ENCODE measurements at regions not wholly inside any gene's neighbourhood (a gene's known extent, or its start where the extent isn't known, plus 50 kb on each side); places are given as distances from the start of the nearest gene placed in this dataset.
A peak's percentile ranks its signal among the peaks of the same experiment; 100 is the strongest.

DNA sequence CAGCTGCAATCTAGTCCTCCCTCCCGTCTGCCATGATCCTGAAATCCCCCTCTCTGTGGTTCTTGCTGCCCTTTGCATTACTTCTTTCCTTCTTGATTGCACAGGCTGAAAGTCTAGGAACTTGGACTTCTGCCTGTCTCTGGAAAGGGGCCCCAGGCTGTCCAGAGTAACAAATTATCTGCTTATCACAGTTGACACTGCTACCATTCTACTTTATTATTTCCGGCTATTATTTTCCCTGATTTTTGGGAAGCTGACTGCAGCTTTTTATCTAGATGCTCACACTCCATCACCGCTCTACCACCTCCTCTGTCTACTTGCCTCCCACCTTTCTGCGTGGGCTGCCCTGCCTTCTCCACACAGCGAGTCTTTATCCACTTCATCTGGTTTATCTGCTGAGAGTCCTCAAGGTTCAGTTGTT, 202.1 kb upstream of the PLXNA2 start:
- no peaks in the 10 kb centered on the region for H4K20me1 ChIP-seq (replicated peaks; ENCODE audit: insufficient read depth)
- H3K36me3 Mint-ChIP-seq (ENCODE audit: low read depth) = peaks cover 6% of the 10 kb centered on the region; the same call in 2 of the 3 replicates

DNA sequence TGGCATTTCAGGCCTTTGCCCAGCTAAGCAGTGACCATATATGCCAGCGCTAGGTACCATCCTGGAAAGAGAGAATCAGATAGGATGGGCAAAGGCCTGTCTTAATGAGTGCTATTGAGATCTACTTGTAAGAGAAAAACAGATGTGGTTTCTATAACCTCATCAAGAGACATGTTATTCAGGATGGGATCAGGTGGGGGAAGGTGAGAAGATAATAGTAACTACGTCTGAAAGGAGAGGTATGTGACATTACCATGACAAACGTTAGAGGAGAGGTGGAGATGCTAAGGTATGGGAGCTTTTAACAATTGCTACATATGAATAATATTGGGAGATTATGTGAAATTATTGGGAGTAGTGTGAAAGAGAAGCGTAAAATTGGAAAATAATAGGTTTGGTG, 204.2 kb upstream of the PLXNA2 start:
- H4K20me1 ChIP-seq (replicated peaks; ENCODE audit: insufficient read depth) = no peaks in the 10 kb centered on the region
- peaks cover 6% of the 10 kb centered on the region; the same call in 2 of the 3 replicates for H3K36me3 Mint-ChIP-seq (ENCODE audit: low read depth)
- no peaks in the 10 kb centered on the region for H3K27me3 ChIP-seq (ENCODE audit: insufficient read depth)
- no peak overlapping the region for H3K4me2 ChIP-seq
- DNase-seq (ENCODE audit: low spot score) (peak; percentile 30), ATAC-seq (peak; percentile 57)
- H3K9me3 Mint-ChIP-seq = peaks cover 11% of the 10 kb centered on the region
- H3K9me2 ChIP-seq (ENCODE audit: insufficient read depth) = 0 out of 2 replicates have a peak, but pooled peaks cover 3% of the 10 kb centered on the region
- H3K4me3 Mint-ChIP-seq = no peak overlapping the region
- H3F3A ChIP-seq (replicated peaks; ENCODE audit: low read depth) = no peaks in the 10 kb centered on the region
- H3K27me3 Mint-ChIP-seq (ENCODE audit: insufficient read depth, low read depth, poor library complexity) = peaks cover 3% of the 10 kb centered on the region
- peaks cover 15% of the 10 kb centered on the region for H3K4me1 Mint-ChIP-seq
- no peak overlapping the region for H3K4me3 ChIP-seq
- H3K4me1 ChIP-seq (ENCODE audit: insufficient read depth) = peaks cover 10% of the 10 kb centered on the region; the same call in 1 of the 2 replicates
- no peaks in the 10 kb centered on the region for H3K79me2 ChIP-seq (replicated peaks; ENCODE audit: insufficient read depth)
- no peaks in the 10 kb centered on the region for H3K36me3 ChIP-seq (ENCODE audit: insufficient read depth)
- no peak overlapping the region for H3K27ac ChIP-seq (ENCODE audit: low read depth)
- H2AFZ ChIP-seq = no peak overlapping the region
- no peak overlapping the region for H3K27ac Mint-ChIP-seq
- TF ChIP-seq POLR2AphosphoS5 (IDR thresholded peaks at IDR 0.05; ENCODE audit: low read depth) (no peak), STAT1 (IDR thresholded peaks at IDR 0.05; ENCODE audit: unreplicated experiment) (no peak), JUNB (IDR thresholded peaks at IDR 0.05; ENCODE audit: unreplicated experiment) (no peak), EZH2 (IDR thresholded peaks at IDR 0.05; ENCODE audit: low read depth, unreplicated experiment) (no peak), ZNF114 (CRISPR knock-in tag; IDR thresholded peaks at IDR 0.05) (no peak), ZNF331 (CRISPR knock-in tag; IDR thresholded peaks at IDR 0.05; ENCODE audit: low read depth) (no peak), CREB1 (CRISPR knock-in tag; IDR thresholded peaks at IDR 0.05; ENCODE audit: low read depth) (no peak)
- TF ChIP-seq, protein P1, sequence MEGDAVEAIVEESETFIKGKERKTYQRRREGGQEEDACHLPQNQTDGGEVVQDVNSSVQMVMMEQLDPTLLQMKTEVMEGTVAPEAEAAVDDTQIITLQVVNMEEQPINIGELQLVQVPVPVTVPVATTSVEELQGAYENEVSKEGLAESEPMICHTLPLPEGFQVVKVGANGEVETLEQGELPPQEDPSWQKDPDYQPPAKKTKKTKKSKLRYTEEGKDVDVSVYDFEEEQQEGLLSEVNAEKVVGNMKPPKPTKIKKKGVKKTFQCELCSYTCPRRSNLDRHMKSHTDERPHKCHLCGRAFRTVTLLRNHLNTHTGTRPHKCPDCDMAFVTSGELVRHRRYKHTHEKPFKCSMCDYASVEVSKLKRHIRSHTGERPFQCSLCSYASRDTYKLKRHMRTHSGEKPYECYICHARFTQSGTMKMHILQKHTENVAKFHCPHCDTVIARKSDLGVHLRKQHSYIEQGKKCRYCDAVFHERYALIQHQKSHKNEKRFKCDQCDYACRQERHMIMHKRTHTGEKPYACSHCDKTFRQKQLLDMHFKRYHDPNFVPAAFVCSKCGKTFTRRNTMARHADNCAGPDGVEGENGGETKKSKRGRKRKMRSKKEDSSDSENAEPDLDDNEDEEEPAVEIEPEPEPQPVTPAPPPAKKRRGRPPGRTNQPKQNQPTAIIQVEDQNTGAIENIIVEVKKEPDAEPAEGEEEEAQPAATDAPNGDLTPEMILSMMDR (conservative IDR thresholded peaks at IDR 0.05; ENCODE audit: low read depth in 2 of 2) = no peak
- TF ChIP-seq, protein P2, sequence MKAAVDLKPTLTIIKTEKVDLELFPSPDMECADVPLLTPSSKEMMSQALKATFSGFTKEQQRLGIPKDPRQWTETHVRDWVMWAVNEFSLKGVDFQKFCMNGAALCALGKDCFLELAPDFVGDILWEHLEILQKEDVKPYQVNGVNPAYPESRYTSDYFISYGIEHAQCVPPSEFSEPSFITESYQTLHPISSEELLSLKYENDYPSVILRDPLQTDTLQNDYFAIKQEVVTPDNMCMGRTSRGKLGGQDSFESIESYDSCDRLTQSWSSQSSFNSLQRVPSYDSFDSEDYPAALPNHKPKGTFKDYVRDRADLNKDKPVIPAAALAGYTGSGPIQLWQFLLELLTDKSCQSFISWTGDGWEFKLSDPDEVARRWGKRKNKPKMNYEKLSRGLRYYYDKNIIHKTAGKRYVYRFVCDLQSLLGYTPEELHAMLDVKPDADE (IDR thresholded peaks at IDR 0.05) = no peak
- TF ChIP-seq, protein P3, sequence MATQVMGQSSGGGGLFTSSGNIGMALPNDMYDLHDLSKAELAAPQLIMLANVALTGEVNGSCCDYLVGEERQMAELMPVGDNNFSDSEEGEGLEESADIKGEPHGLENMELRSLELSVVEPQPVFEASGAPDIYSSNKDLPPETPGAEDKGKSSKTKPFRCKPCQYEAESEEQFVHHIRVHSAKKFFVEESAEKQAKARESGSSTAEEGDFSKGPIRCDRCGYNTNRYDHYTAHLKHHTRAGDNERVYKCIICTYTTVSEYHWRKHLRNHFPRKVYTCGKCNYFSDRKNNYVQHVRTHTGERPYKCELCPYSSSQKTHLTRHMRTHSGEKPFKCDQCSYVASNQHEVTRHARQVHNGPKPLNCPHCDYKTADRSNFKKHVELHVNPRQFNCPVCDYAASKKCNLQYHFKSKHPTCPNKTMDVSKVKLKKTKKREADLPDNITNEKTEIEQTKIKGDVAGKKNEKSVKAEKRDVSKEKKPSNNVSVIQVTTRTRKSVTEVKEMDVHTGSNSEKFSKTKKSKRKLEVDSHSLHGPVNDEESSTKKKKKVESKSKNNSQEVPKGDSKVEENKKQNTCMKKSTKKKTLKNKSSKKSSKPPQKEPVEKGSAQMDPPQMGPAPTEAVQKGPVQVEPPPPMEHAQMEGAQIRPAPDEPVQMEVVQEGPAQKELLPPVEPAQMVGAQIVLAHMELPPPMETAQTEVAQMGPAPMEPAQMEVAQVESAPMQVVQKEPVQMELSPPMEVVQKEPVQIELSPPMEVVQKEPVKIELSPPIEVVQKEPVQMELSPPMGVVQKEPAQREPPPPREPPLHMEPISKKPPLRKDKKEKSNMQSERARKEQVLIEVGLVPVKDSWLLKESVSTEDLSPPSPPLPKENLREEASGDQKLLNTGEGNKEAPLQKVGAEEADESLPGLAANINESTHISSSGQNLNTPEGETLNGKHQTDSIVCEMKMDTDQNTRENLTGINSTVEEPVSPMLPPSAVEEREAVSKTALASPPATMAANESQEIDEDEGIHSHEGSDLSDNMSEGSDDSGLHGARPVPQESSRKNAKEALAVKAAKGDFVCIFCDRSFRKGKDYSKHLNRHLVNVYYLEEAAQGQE (IDR thresholded peaks at IDR 0.05; ENCODE audit: unreplicated experiment) = no peak

More for the DNA sequence above, 202.1 kb upstream of the PLXNA2 start:
- DNase-seq (ENCODE audit: low spot score) (no peak), ATAC-seq (no peak)
- H3K9me3 Mint-ChIP-seq = peaks cover 22% of the 10 kb centered on the region
- peak overlapping the region; percentile 57; the same call in 1 of the 2 replicates for H3K27ac Mint-ChIP-seq
- no peaks in the 10 kb centered on the region for H3K79me2 ChIP-seq (replicated peaks; ENCODE audit: insufficient read depth)
- H2AFZ ChIP-seq = peak overlapping the region; percentile 85
- no peaks in the 10 kb centered on the region for H3K36me3 ChIP-seq (ENCODE audit: insufficient read depth)
- TF ChIP-seq EZH2 (IDR thresholded peaks at IDR 0.05; ENCODE audit: low read depth, unreplicated experiment) = no peak
- no peaks in the 10 kb centered on the region for H3F3A ChIP-seq (replicated peaks; ENCODE audit: low read depth)
- H3K27ac ChIP-seq (ENCODE audit: low read depth) = no peak overlapping the region
- H3K4me3 ChIP-seq = no peak overlapping the region
- H3K27me3 ChIP-seq (ENCODE audit: insufficient read depth) = no peaks in the 10 kb centered on the region
- no peak overlapping the region for H3K4me3 Mint-ChIP-seq
- H3K4me2 ChIP-seq = no peak overlapping the region
- H3K27me3 Mint-ChIP-seq (ENCODE audit: insufficient read depth, low read depth, poor library complexity) = peaks cover 3% of the 10 kb centered on the region
- H3K4me1 ChIP-seq (ENCODE audit: insufficient read depth) = peaks cover 10% of the 10 kb centered on the region; the same call in 1 of the 2 replicates
- peaks cover 15% of the 10 kb centered on the region for H3K4me1 Mint-ChIP-seq
- H3K9me2 ChIP-seq (ENCODE audit: insufficient read depth) = no peaks in the 10 kb centered on the region

All from GM23338 (cell line).